Ammon's horn (tissue), 1 donor: ENCODE measurements at regions not wholly inside any gene's neighbourhood (a gene's known extent, or its start where the extent isn't known, plus 50 kb on each side); places are given as distances from the start of the nearest gene placed in this dataset.
A peak's percentile ranks its signal among the peaks of the same experiment; 100 is the strongest.
"Not testable (repeated sequence)": the region's sequence is repeated elsewhere in the genome, so short reads cannot be mapped to it uniquely, and the experiment has no call there.

Source experiments
- DNase-seq: peaks from one replicate; pipeline ENCODE4 v3.0.0-alpha.2; 2016; ENCODE audit warnings: low spot score

DNA sequence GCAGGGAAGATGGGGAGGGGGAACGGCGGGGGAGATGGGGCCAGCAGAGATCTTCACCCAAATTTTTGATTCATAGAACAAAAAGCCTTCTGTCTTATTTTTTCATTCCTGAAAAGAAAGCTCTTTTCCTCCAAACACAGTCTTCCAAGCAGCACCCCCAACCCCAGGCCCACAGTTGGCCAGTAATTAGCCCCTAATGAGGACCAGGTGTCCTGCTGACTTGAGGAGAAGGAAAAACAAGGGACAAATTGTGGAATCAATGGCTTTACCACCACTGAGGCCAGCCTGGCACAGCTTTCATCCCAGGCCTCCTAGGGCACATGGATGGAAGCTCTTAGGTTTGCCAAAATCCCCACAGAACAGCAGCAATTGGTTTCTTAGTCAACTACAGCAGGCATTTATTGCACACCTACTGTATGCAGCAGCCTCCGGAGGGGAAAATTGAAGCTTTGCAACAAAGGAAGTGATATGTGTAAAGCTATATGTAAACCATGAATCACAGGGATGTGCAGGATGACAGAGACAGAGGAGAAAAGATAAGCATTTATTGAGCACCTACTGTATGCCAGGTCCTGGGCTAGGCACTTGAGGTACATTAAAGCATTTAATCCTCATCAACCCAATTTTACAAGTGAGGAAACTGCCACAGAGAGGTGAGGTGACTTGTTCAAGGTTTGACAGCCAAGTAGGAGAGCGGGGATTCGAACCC lies 199.5 kb downstream of the TBC1D2B start:
- no peak for DNase-seq

DNA sequence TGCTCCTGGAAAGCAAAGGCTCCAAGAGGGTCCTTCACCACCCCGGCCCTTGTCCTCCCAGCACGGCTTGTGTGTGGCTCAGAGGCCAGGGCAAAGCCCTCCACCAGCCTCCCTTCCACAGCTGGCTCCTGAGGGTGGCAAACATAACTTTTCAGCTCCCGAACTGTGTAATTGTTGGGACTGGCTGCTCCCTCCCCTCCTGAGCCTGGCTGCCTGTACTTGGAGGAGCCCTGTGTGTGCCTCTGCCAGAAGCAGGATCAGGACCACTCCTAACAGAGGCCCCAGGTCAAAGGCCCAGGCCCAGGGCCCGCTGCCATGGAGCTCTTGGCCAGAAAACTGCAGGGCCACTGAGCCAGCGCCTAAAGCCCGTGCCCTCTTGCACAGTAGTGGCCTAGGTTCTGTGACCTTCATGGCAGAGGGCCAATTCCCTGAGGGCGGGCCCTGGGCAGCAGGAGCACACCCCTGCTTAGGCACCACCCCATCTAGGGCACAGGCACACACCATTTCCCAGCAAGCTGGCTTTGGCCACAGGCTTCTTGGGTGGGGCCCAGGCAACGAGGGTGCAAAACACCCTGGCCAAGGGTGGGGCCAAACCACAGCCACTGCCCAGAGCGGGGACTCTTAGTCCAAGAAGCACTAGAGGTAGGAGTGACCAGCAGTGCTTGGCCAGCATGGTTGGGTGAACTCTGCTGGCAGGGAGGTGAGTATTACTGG lies 201.2 kb downstream of the TBC1D2B start:
- DNase-seq = not testable (repeated sequence)

DNA sequence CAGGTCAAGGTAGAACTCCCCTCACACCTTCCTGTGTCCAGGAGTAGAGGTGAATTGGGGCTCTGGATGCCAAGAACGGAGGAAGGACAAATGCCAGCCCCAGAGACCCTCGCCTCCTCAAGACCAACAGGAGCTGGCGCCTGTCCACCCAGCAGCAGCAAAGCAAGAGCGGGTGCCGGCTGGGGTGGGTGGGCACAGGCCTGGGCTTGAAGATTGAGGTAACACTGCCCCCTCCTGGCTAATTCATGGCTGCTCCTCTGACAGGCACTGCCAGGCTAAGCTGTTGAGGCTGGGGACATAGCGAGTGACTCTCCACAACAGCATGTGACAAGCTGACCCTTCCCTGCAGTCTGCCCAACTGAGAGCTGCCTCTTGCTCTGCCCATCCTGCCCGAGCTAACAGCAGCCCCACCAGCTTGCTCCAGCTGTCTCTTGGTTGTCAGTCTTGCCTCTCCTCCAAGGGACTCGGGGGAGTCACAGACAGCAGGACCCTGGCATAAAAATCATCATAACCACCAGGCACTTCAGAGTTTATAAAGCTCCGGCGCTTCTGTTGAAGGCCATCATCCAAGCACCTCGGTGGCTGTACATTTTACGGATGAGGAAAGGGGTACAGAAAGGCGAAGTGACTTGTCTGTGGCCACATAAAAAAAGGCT lies 202.3 kb downstream of the TBC1D2B start:
- DNase-seq = peak; percentile 80

DNA sequence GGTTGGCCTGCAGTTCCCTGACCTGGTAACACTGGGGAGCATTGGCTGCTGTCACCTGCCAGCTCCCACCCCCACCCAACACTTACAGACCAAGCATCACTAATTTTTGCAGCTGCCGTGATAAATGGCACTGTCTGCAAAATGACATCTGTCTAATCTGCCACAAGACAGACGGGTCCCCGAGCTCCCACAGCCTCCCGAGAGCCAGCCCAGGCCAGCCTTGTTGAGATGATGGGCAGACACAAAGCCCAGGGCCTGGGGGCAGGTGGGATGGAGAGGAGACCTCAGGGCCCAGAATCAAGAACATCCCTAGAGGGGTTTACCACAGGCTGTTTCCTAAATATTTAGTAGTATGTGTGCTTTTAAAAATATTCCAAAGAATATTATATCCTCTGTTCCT lies 203.4 kb downstream of the TBC1D2B start:
- DNase-seq = no peak

DNA sequence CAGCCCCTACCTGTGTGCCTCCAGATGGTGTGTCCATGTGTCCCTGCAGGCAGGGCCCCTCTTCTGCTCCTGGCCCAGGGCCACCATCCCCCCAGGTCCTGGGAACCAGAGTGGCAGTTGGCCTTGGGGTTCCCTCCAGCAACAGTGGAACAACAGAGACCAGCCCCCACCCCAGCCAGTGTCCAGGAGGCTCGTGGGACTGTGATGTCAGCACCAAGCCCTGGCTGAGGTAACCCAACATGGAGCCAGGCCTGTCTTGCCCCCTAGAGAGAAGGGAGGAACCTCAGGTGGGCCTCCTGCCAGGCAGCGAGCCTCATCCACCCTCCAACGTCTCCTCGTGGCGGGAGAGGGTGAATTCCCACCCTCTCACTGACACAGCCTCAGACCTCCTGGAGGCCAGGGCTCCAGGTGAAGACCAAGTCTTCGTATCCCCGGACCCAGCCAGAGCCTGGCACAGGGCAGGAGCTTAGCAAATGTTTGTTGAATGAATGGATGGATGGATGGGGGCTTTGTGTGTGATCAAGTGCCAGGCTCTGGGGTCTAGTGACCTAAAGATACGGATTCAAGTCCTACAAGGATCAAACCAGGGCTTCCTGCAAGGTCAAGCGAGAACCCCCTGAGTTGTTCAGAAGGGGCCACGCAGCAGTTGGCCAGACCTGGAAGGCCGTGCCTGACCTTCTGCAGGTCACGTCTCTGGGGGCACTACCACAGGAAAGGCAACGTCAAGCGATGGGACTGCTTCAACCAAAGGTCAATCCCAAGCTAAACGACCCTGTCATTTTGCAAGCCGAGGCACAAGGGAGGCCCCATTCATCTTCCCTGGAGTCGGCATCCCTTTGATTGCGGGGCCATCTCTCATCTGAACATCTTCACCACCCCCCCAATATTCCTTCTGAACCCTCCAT lies 204.7 kb downstream of the TBC1D2B start:
- not testable (repeated sequence) for DNase-seq

DNA sequence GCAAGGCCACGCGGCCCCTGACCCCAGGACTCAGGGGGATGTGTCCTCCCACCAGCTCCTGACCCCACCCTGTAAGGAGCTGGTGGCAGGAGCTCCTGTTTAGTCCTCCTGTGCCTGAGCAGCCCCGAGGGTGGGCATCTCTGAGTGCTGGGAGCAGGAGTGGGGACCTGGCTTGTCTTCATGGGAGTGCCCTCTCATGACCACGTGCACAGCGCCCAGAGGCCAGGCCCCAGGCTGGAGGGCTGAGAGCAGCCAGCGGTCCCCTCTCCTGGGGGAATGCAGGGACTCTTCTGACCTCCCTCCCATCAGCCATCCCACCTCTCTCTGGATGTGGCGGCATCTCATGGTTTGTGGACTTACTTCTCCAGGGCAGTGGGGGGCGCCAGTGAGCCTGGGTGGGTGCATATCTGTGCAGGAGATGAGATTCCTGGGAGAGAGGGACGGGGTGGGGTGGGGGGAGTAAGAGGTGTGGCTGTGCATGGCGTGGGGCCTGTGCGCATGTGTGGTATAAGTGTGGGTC lies 205.6 kb downstream of the TBC1D2B start:
- DNase-seq = no peak

DNA sequence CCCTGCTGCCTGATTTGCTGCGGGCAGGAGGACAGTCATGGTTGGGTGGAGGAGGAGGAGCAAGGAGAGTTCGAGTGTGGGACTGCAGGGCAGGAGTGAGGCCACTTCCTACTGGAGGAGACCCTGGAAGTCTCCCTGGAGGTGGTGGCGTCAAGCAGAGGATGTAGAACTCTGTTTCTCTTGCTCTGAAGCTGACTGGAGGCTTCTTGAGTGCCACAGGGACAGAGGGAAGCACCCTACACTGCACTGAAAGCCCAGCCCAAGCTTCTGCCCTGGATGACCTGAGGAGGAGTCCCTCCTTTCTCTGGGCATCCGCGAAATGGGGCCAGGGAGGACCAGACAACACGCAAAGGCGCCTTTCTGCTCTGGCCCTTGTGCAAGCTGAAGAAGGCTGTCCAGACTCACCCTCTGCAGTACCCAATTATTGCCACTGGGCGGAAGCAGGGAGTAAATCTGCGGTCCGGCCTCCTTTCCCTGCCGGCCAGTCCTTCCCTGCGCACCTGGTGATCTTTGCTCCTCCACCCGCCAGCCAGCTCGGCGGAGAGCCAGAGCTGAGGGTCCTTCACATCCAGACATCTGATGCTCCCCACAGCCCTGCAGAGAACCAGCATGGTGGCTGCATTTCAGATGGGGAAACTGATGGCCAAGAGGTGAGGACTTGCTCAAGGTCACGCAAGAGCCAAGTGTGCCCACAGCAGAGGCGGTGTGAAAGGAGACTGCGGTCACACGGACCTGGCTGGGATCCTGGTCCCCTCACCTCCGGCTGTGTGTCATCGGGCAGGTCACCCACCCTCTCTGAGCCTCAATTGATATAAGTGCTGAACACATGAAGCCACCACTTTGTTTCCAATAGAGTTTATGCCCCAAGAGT lies 207.1 kb downstream of the TBC1D2B start:
- DNase-seq = peak; percentile 68

DNA sequence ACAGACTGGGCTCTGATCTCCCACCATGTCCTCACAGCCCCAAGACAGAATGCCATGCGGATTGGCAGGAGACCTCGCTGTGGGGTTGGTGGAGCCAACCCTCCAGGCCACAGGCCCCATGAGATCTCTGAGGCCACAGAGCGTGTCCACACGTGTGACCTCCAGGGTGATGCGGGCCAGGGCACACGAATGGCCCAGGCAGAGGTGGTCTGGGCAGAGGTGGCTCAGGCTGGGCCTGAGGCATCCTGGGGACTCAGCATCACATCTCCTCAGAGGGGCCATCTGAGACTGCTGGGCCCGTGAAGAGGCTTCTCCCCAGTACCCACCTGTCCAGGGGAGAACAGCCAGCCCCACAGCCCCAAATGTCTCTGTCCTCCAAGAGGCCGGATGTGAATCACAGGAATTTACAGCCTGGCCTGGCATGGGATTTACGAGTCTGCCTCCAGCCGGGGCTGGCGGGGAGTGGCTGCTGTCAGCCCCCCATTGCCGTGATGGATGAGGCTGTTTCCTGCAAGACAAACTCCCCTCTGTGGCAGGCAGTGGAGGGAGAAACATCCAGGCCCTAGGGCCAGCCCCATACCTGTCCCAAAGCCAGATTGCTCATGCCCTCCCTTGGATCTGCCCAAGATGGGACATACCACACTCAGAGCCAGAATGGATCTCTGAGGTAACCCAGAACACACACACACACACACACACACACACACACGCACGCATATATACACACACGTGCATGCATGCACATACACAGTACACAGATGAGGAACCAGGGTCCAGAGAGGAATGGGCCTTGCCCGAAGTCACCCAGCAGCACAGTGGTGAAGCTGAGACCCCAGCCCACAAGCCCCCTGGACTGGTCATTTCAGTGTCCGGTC lies 208.3 kb downstream of the TBC1D2B start:
- DNase-seq = no peak

DNA sequence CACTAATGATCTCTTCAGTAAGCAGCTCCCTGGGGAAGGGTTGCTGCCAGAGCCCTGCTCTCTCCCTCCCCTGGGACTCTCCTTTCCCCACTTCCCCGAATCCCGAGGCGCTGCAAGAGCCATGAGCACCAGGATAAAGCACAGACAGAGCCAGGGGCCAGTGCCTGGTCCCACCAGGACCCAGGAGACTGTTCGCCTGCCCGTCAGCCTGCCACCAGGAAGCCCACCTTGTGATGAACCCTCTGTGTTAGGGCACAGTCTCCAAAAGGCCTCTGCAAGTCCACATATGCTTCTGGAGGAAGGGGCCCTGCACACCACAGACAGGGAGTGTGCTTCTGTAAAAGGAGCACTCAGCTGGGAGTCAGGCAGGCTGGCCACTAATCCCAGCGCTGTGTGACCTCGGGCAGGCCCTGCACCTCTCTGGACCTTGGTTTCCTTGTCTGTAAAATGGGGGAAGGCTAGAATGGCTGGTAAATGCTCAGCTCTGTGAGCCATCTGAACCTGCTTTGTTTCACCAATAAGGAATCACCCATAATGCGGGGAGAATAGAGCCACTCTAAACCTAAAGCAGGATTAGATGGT lies 209.4 kb downstream of the TBC1D2B start:
- not testable (repeated sequence) for DNase-seq

DNA sequence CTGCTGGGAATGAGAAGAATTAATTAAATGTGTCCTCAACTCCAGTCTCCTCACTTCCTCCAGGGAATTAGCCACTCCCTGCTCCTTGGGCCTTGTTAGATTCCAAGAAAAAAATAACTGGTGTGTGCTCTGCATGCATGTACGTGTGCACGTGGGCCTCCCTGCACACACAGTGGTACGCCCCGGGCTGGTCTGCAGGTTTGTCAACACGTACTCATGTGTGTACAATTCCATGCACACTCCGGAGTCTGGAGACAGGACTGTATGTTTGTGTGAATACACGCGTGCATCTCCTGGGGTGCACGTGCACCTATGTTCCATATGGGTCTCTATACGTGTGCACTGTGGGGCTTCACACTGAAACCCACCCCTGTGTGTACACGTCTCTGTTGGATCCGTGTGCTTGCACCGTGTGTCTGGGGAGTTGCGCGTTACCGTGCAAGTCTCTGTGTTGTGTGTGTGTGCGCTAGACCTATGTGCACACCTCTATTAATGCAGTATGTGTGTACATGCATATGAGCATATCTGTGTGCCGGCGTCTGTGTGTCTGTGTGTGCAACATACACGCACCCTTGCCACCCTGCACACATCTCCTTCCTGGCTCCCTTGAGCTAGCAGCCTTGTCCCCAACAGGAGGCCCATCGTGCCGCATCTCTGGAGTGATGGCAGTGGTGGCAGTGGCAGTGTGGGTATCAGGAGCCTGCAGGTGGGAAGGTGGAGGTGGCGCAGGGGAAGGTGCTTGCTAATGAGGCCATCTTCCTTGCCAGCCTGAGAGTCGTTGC lies 210.1 kb downstream of the TBC1D2B start:
- no peak for DNase-seq

DNA sequence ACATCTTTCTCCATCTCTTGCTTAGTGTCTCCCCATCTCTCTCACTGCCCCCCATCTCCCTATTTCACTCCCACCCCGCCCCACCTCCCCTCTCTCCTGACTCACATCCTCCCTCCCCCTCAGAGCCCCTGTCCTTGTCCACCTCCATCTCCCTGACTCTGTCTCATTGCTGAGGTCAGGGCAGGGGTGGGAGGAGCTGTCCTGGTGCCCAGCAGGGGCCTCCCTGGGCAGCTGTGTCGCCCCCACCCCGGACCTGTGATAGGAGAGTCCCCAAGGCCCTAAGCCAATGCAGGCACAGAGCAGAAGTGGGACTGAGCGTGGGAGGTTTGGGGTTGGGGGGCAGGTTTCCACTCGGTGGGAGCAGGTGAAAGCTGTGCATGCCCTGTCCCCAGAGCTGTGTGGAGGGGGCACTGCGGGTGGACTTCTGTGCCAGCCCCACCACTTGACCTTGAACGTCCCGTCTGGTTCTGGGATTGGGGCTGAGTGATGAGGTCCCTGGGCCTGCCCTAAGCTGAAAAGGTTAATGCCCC lies 210.8 kb downstream of the TBC1D2B start:
- DNase-seq = no peak

DNA sequence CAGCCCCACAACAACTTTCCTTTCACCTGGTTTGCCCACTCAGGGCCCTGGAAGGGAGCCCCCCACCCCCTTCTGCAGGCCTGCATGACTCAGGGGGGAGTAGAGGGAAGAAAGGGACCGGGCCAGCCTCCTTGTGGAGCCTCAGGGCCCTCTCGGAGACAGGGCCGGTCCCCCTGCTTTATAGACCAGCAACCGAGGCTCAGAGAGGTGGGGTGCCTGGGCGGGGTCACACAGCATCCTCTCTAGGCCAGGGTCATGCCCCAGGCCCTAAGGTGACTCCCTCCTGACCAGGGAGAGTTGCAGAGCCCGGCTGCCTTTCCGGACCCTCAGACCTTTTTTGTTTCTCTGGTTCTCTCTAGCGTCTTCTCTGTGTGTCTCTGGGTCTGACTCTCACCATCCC lies 211.3 kb downstream of the TBC1D2B start:
- no peak for DNase-seq

DNA sequence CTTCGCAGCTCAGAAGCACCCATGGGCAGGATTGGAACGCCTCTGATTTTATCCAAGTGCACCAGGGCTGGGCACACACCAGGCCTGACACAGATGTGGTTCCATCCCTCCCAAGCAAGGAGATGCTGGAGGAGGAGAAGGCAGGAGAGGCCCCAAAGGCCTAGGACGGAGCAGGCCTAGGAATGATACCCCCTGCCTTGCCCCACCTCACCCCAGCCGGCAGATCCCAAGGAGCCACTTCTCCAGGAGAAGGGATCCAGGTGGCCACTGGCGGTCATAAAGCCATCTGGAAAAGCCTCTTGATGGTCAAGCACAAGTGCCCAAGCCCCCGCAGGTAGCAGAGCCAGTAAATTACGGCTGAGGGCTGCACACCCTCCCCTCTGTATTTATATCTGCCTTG lies 211.8 kb downstream of the TBC1D2B start:
- DNase-seq = no peak

DNA sequence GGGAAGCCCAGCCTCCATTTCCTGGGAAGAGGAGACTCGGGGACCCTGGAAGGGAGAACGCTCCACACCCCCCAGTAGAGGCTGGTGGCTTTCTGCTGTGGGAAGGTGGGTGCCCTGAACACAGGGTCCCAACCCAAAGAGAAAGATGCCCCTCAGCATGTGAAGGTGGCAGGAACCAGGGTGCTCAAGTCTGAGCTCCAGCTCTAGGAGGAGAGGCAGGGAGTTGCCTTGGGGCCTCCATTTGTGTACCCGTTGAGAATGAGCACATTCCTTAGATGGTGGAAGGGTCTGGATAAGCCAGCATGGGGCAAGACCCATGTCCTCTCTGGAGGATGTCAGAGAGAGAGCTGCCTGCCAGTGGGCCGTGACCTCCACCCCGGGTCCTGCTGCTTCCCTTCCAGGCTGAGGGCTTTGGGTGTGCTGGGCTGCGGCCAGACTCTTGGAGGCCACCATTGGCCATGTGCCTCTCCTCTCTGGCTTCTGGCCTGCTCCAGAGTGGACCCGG lies 212.4 kb downstream of the TBC1D2B start:
- no peak for DNase-seq

DNA sequence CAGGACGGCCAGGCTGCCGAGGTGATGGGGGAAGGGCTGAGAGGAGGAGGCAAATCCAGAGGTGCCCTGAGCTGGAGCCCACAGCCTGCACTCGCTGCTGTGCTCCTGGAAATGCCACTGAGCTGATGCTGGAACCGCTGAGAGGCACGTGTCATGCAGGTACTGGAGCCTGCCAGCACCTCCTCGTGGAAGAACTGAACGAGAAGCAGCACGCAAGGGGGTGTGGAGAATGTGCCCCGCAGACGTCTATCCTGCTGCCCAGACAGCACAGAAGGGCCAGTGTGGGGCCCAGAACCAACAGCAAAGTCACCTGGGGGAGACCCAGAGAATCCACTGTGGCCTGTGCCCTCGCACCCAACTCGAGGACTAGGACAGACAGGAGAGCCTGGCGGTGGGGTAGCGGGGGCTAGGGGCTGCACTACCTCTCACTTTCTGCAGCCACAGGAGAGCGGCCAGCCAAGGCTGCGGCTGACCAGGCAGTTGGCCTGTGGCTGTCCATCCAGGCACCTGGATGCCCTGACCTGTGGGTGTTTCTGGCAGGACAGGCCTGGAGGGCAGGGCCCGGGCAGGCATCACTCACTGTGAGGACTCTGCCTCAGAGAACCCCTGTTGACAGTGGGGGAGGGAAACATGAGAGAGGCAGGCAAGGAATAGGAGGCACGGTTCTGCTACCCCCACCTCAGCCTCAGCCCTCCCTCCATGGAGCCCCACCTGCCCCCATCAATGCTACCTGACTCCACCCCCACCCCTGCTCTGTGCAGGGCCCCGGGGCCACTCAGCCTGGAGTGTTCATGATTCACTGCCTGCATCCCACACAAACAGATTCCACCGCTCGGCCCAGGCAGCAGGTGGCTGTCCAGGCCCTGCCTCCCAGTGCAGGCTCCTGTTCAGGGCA lies 213.1 kb downstream of the TBC1D2B start:
- no peak for DNase-seq

DNA sequence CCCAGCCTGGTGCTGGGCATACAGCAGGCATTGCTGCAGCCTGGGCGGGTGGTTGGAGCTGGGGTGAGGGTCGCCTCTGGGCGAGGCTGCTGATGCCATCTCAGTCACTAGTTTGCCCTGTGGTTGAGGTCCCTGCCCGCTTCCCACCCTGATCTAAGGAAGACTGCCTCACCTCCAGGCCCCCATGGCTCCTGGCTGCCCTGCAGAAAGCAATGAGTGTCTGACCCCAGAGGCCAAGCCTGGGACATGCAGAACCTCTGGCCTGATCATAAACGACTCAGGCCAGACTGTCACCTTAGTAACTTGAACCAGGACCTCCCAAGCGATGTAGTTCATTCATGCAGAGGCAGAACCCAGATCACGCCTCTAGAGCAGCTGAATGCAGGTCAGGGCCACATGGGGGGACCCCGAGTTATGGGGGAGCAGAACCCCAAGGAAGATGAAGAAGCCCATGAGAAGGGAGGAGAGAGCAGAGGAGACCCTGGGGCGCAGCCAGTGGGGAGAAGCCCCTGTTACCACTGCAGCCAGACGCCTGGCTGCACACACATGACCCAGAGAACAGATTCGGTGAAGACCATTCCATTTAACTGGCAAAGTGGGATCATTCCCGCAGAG lies 213.9 kb downstream of the TBC1D2B start:
- DNase-seq = no peak

DNA sequence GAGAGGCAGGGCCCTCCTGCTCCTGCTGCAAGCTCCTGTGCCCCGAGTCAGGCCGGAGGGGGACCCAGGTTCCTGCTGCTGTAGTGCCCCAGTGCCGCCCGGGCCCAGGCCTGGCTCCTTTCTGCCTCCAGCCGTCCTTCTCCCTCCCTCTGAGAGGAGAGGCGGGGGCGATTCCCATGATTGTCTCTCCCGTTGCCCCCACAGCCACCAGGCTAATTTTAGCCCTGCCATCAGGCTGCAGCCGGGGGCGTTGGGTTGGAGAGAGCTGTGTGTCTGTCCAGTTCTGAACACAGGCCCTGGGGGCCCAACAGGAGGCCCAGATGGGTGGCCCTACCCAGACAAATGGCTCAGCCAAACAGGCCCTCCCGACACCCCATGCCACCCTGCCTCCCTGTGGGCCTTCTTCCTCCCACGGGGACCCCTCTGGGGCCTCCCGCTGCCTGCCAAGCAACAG lies 214.8 kb downstream of the TBC1D2B start:
- no peak for DNase-seq
